NB4 (cell line): ENCODE measurements at regions not wholly inside any gene's neighbourhood (a gene's known extent, or its start where the extent isn't known, plus 50 kb on each side); places are given as distances from the start of the nearest gene placed in this dataset.

ENCODE experiments used
- DNase-seq: peaks from one replicate; pipeline ENCODE4 v3.0.0; 2010; ENCODE audit warnings: low read depth
- H3K4me3 ChIP-seq: one replicate; pipeline ENCODE4 v1.5.1; 2011; ENCODE audit warnings: mild to moderate bottlenecking, low read depth, low read length, moderate library complexity
- CTCF ChIP-seq: IDR thresholded peaks from one replicate; pipeline ENCODE4 v1.5.1; 2012; ENCODE audit warnings: low read depth, low read length
- MAX ChIP-seq: IDR thresholded peaks from 2 replicates; pipeline ENCODE4 v1.6.1; 2011; ENCODE audit warnings: low read depth, low read length
- MYC ChIP-seq: IDR thresholded peaks from 2 replicates; pipeline ENCODE4 v1.6.1; 2011; ENCODE audit warnings: low read depth, low read length
- POLR2A ChIP-seq: IDR thresholded peaks from 2 replicates; pipeline ENCODE4 v1.6.1; 2011; ENCODE audit warnings: mild to moderate bottlenecking; ENCODE audit not compliant: insufficient read length; ENCODE audit errors: extremely low read depth

GRCh38 chr2:161090411-161090810, 69.8 kb upstream of the TANK start:
- no peak for DNase-seq
- no peak overlapping the region for H3K4me3 ChIP-seq
- TF ChIP-seq MAX (no peak), POLR2A (no peak), MYC (no peak), CTCF (no peak)

- DNase-seq, result no peak
- no peak overlapping the region for H3K4me3 ChIP-seq
- TF ChIP-seq MAX, result no peak
- TF ChIP-seq POLR2A, result no peak
Observed at GRCh38 chr2:161095314-161095713, 64.9 kb upstream of the TANK start.

GRCh38 chr2:161096336-161096735, 63.9 kb upstream of the TANK start:
- H3K4me3 ChIP-seq, result no peak overlapping the region
- TF ChIP-seq CTCF, result no peak
- no peak for TF ChIP-seq MYC
- TF ChIP-seq MAX, result no peak
- TF ChIP-seq POLR2A, result no peak
- DNase-seq, result no peak

GRCh38 chr2:161097157-161097556, 63.1 kb upstream of the TANK start:
- H3K4me3 ChIP-seq, result no peak overlapping the region
- no peak for DNase-seq
- no peak for TF ChIP-seq CTCF
- no peak for TF ChIP-seq POLR2A
- no peak for TF ChIP-seq MAX
- TF ChIP-seq MYC, result no peak

GRCh38 chr2:161100211-161100895, 59.9 kb upstream of the TANK start:
- no peak overlapping the region for H3K4me3 ChIP-seq
- DNase-seq, result no peak
- no peak for TF ChIP-seq MYC

GRCh38 chr2:161101406-161101805, 58.8 kb upstream of the TANK start:
- no peak overlapping the region for H3K4me3 ChIP-seq
- no peak for DNase-seq
- TF ChIP-seq POLR2A (no peak), MAX (no peak), MYC (no peak), CTCF (no peak)

- no peak overlapping the region for H3K4me3 ChIP-seq
- TF ChIP-seq MYC, result no peak
- TF ChIP-seq CTCF, result no peak
- no peak for TF ChIP-seq MAX
- no peak for TF ChIP-seq POLR2A
- DNase-seq, result no peak
Observed at GRCh38 chr2:161102770-161103450, 57.3 kb upstream of the TANK start.
